ENCODE measurements at regions not wholly inside any gene's neighbourhood (a gene's known extent, or its start where the extent isn't known, plus 50 kb on each side); places are given as distances from the start of the nearest gene placed in this dataset.

- TF ChIP-seq CTCF (IDR thresholded peaks at IDR 0.05; ENCODE audit: low read depth, low read length) = no peak
- DNase-seq (ENCODE audit: extremely low read depth, low read depth) = no peak
These were observed 719.5 kb upstream of the TMPRSS15 start for GRCh38 chr21:19123053-19123452.

- no peak for TF ChIP-seq CTCF (IDR thresholded peaks at IDR 0.05; ENCODE audit: low read depth, low read length)
- DNase-seq (ENCODE audit: extremely low read depth, low read depth) = no peak
These were observed 719.9 kb upstream of the TMPRSS15 start for GRCh38 chr21:19123525-19123924.

GRCh38 chr21:19124691-19125090, 721.1 kb upstream of the TMPRSS15 start:
- DNase-seq (ENCODE audit: extremely low read depth, low read depth) = no peak
- no peak for TF ChIP-seq CTCF (IDR thresholded peaks at IDR 0.05; ENCODE audit: low read depth, low read length)

GRCh38 chr21:19130379-19131028, 726.9 kb upstream of the TMPRSS15 start:
- DNase-seq (ENCODE audit: extremely low read depth, low read depth) = no peak
- no peak for TF ChIP-seq CTCF (IDR thresholded peaks at IDR 0.05; ENCODE audit: low read depth, low read length)

GRCh38 chr21:19141511-19141910, 737.9 kb upstream of the TMPRSS15 start:
- TF ChIP-seq CTCF (IDR thresholded peaks at IDR 0.05; ENCODE audit: low read depth, low read length) = no peak
- no peak for DNase-seq (ENCODE audit: extremely low read depth, low read depth)

GRCh38 chr21:19145682-19146293, 742.2 kb upstream of the TMPRSS15 start:
- TF ChIP-seq CTCF (IDR thresholded peaks at IDR 0.05; ENCODE audit: low read depth, low read length) = no peak

GRCh38 chr21:19148056-19148455, 744.5 kb upstream of the TMPRSS15 start:
- no peak for DNase-seq (ENCODE audit: extremely low read depth, low read depth)
- TF ChIP-seq CTCF (IDR thresholded peaks at IDR 0.05; ENCODE audit: low read depth, low read length) = no peak

More at GRCh38 chr21:19145682-19146293, 742.2 kb upstream of the TMPRSS15 start:
- no peak for DNase-seq (ENCODE audit: extremely low read depth, low read depth)
